Testis (tissue), 2 donors: ENCODE measurements at regions not wholly inside any gene's neighbourhood (a gene's known extent, or its start where the extent isn't known, plus 50 kb on each side); places are given as distances from the start of the nearest gene placed in this dataset.

ENCODE experiments used
- POLR2A ChIP-seq: fragments of 450-650 bp; IDR thresholded peaks from one replicate; pipeline ENCODE4 v1.6.1; 2017; ENCODE audit warnings: antibody characterized with exemption, mild to moderate bottlenecking, moderate library complexity
- TF ChIP-seq, protein P1 (sequence below), 3 experiments: fragments of 450-650 bp in 2 of 3; fragments of 200-600 bp in 1 of 3; sonication (generic) in 1 of 3; IDR thresholded peaks; one replicate each; pipeline ENCODE4 v1.5.1; 2016 to 2019; ENCODE audit warnings: antibody characterized with exemption in 3 of 3, mild to moderate bottlenecking in 2 of 3, moderate library complexity in 1 of 3

DNA sequence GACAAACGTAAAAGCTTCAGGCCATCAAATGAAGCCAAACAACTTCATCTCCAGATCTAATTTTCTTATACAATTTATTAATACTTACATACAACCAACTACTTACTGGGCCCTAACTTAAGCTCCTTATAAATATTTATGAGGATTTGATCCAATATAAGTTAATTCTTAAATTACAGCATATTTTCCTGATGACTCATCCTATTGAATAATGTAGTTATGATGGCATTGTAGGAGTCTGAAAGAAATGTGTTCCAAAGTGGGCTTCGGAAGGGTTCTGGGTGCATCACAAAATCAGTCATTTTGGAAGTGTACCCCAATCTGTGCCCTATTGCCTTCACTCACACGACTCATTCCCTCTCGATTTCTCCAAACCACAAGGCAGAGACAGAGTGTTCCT, 455.1 kb upstream of the CTSO start:
- TF ChIP-seq, protein P1, sequence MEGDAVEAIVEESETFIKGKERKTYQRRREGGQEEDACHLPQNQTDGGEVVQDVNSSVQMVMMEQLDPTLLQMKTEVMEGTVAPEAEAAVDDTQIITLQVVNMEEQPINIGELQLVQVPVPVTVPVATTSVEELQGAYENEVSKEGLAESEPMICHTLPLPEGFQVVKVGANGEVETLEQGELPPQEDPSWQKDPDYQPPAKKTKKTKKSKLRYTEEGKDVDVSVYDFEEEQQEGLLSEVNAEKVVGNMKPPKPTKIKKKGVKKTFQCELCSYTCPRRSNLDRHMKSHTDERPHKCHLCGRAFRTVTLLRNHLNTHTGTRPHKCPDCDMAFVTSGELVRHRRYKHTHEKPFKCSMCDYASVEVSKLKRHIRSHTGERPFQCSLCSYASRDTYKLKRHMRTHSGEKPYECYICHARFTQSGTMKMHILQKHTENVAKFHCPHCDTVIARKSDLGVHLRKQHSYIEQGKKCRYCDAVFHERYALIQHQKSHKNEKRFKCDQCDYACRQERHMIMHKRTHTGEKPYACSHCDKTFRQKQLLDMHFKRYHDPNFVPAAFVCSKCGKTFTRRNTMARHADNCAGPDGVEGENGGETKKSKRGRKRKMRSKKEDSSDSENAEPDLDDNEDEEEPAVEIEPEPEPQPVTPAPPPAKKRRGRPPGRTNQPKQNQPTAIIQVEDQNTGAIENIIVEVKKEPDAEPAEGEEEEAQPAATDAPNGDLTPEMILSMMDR (IDR thresholded peaks at IDR 0.05), result no peak
- TF ChIP-seq POLR2A, result no peak
